ENCODE measurements at regions not wholly inside any gene's neighbourhood (a gene's known extent, or its start where the extent isn't known, plus 50 kb on each side); places are given as distances from the start of the nearest gene placed in this dataset.

DNA sequence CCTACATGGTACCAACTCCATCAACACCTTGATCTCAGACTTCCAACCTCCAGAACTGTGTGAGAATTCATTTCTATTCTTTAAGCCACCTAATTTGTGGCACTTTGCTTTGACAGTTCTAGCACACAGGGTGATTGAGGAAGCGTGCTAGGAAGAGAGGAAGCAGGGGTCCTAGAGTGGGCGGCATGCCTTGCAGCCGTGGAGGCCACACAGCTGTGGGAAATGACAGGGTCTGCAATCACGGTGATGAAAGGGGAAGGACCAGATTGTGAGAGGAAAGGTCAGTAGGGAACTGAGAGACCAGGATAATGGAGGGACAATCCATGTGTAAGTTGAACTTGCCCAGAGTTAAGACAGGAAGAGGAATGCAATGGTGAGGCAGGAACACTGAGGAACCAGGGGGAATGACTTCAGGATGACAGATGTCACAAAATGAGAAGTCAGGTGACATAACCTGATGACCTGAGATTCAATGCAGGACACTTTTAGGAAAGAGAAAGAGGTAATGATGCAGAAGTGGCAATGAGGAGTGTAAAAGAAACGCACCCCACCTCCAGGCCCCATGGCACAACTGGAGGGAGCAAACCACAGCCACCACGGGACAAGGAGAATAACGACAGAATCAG lies 87.3 kb upstream of the PIK3CG start (continued):
- TF ChIP-seq TP53 (CRISPR knock-in tag; IDR thresholded peaks at IDR 0.05) (no peak), FOXP1 (CRISPR knock-in tag; IDR thresholded peaks at IDR 0.05; ENCODE audit: borderline replicate concordance) (no peak), TEAD1 (CRISPR knock-in tag; IDR thresholded peaks at IDR 0.05) (no peak), OVOL2 (CRISPR knock-in tag; IDR thresholded peaks at IDR 0.05; ENCODE audit: borderline replicate concordance) (no peak), MXD4 (CRISPR knock-in tag; IDR thresholded peaks at IDR 0.05; ENCODE audit: borderline replicate concordance) (no peak), NR1H2 (CRISPR knock-in tag; IDR thresholded peaks at IDR 0.05) (no peak)
- TF ChIP-seq, protein P1, sequence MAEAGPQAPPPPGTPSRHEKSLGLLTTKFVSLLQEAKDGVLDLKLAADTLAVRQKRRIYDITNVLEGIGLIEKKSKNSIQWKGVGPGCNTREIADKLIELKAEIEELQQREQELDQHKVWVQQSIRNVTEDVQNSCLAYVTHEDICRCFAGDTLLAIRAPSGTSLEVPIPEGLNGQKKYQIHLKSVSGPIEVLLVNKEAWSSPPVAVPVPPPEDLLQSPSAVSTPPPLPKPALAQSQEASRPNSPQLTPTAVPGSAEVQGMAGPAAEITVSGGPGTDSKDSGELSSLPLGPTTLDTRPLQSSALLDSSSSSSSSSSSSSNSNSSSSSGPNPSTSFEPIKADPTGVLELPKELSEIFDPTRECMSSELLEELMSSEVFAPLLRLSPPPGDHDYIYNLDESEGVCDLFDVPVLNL (CRISPR knock-in tag; IDR thresholded peaks at IDR 0.05; ENCODE audit: borderline replicate concordance, low read depth), result no peak
- TF ChIP-seq, protein P2, sequence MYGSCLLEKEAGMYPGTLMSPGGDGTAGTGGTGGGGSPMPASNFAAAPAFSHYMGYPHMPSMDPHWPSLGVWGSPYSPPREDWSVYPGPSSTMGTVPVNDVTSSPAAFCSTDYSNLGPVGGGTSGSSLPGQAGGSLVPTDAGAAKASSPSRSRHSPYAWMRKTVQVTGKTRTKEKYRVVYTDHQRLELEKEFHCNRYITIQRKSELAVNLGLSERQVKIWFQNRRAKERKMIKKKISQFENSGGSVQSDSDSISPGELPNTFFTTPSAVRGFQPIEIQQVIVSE (CRISPR knock-in tag; IDR thresholded peaks at IDR 0.05; ENCODE audit: borderline replicate concordance), result no peak
- TF ChIP-seq, protein P3, sequence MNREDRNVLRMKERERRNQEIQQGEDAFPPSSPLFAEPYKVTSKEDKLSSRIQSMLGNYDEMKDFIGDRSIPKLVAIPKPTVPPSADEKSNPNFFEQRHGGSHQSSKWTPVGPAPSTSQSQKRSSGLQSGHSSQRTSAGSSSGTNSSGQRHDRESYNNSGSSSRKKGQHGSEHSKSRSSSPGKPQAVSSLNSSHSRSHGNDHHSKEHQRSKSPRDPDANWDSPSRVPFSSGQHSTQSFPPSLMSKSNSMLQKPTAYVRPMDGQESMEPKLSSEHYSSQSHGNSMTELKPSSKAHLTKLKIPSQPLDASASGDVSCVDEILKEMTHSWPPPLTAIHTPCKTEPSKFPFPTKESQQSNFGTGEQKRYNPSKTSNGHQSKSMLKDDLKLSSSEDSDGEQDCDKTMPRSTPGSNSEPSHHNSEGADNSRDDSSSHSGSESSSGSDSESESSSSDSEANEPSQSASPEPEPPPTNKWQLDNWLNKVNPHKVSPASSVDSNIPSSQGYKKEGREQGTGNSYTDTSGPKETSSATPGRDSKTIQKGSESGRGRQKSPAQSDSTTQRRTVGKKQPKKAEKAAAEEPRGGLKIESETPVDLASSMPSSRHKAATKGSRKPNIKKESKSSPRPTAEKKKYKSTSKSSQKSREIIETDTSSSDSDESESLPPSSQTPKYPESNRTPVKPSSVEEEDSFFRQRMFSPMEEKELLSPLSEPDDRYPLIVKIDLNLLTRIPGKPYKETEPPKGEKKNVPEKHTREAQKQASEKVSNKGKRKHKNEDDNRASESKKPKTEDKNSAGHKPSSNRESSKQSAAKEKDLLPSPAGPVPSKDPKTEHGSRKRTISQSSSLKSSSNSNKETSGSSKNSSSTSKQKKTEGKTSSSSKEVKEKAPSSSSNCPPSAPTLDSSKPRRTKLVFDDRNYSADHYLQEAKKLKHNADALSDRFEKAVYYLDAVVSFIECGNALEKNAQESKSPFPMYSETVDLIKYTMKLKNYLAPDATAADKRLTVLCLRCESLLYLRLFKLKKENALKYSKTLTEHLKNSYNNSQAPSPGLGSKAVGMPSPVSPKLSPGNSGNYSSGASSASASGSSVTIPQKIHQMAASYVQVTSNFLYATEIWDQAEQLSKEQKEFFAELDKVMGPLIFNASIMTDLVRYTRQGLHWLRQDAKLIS (CRISPR knock-in tag; IDR thresholded peaks at IDR 0.05; ENCODE audit: borderline replicate concordance), result no peak
- TF ChIP-seq, protein P4, sequence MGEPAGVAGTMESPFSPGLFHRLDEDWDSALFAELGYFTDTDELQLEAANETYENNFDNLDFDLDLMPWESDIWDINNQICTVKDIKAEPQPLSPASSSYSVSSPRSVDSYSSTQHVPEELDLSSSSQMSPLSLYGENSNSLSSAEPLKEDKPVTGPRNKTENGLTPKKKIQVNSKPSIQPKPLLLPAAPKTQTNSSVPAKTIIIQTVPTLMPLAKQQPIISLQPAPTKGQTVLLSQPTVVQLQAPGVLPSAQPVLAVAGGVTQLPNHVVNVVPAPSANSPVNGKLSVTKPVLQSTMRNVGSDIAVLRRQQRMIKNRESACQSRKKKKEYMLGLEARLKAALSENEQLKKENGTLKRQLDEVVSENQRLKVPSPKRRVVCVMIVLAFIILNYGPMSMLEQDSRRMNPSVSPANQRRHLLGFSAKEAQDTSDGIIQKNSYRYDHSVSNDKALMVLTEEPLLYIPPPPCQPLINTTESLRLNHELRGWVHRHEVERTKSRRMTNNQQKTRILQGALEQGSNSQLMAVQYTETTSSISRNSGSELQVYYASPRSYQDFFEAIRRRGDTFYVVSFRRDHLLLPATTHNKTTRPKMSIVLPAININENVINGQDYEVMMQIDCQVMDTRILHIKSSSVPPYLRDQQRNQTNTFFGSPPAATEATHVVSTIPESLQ (CRISPR knock-in tag; IDR thresholded peaks at IDR 0.05), result no peak
- TF ChIP-seq, protein P5, sequence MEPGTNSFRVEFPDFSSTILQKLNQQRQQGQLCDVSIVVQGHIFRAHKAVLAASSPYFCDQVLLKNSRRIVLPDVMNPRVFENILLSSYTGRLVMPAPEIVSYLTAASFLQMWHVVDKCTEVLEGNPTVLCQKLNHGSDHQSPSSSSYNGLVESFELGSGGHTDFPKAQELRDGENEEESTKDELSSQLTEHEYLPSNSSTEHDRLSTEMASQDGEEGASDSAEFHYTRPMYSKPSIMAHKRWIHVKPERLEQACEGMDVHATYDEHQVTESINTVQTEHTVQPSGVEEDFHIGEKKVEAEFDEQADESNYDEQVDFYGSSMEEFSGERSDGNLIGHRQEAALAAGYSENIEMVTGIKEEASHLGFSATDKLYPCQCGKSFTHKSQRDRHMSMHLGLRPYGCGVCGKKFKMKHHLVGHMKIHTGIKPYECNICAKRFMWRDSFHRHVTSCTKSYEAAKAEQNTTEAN (CRISPR knock-in tag; IDR thresholded peaks at IDR 0.05), result no peak

DNA sequence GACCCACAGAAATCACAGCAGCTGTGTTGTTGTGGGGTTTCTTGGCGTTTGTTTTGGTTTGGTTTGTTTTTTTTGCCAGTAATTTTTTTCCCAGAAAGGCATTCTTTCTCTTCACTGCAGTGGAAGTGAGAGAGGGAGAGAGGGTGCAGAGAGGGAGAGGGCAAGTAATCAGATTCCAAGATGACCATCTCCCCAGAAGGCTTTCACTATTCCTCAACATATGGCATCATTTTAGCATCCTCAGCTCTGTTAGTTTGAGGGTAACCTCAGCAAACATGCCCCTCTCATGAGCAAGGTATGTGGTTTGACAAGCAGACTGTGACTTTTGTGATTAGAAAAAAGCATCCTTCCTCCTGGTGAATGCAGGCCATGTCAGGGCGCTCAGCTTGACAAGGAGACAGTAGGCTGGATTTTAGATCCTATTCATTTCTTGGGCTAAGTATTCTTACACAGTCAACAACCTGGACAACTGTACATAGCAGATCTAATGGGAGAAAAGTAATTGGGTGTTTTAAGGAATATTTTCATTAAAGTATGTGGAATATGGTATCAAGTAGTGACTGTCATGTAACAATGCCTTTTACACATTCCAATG lies 86.3 kb upstream of the PIK3CG start:
- Mint-ChIP-seq H3K36me3 (no peaks in the 10 kb centered on the region), H3K4me3 (no peak overlapping the region), H3K4me1 (peaks cover 14% of the 10 kb centered on the region; the same call in 1 of the 2 replicates), H3K9me3 (peaks cover 9% of the 10 kb centered on the region), H3K27me3 (ENCODE audit: low read depth) (no peaks in the 10 kb centered on the region), H3K27ac (no peak overlapping the region)
- CTCF ChIA-PET, result interaction anchor here (1.3 to 3.1 kb wide), 2 partner anchors 42 to 236 kb away, joined by 7 to 16 read pairs; no protein-coding TSS in a partner anchor
- DNase-seq (ENCODE audit: low spot score) (no peak), ATAC-seq (no peak)
- POLR2A ChIA-PET, result no interaction called here
- TF ChIP-seq NR2C2 (CRISPR knock-in tag; IDR thresholded peaks at IDR 0.05), result no peak
- no peak for TF ChIP-seq ZNF219 (CRISPR knock-in tag; IDR thresholded peaks at IDR 0.05; ENCODE audit: borderline replicate concordance)
- TF ChIP-seq, protein P6, sequence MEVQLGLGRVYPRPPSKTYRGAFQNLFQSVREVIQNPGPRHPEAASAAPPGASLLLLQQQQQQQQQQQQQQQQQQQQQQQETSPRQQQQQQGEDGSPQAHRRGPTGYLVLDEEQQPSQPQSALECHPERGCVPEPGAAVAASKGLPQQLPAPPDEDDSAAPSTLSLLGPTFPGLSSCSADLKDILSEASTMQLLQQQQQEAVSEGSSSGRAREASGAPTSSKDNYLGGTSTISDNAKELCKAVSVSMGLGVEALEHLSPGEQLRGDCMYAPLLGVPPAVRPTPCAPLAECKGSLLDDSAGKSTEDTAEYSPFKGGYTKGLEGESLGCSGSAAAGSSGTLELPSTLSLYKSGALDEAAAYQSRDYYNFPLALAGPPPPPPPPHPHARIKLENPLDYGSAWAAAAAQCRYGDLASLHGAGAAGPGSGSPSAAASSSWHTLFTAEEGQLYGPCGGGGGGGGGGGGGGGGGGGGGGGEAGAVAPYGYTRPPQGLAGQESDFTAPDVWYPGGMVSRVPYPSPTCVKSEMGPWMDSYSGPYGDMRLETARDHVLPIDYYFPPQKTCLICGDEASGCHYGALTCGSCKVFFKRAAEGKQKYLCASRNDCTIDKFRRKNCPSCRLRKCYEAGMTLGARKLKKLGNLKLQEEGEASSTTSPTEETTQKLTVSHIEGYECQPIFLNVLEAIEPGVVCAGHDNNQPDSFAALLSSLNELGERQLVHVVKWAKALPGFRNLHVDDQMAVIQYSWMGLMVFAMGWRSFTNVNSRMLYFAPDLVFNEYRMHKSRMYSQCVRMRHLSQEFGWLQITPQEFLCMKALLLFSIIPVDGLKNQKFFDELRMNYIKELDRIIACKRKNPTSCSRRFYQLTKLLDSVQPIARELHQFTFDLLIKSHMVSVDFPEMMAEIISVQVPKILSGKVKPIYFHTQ (CRISPR knock-in tag; IDR thresholded peaks at IDR 0.05), result no peak
- TF ChIP-seq, protein P7, sequence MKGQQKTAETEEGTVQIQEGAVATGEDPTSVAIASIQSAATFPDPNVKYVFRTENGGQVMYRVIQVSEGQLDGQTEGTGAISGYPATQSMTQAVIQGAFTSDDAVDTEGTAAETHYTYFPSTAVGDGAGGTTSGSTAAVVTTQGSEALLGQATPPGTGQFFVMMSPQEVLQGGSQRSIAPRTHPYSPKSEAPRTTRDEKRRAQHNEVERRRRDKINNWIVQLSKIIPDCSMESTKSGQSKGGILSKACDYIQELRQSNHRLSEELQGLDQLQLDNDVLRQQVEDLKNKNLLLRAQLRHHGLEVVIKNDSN (CRISPR knock-in tag; IDR thresholded peaks at IDR 0.05), result no peak
- TF ChIP-seq ZNF396 (CRISPR knock-in tag; IDR thresholded peaks at IDR 0.05; ENCODE audit: borderline replicate concordance), result no peak
- TF ChIP-seq ESRRA (CRISPR knock-in tag; IDR thresholded peaks at IDR 0.05; ENCODE audit: borderline replicate concordance), result no peak
- TF ChIP-seq FOXK1 (CRISPR knock-in tag; IDR thresholded peaks at IDR 0.05), result no peak
- TF ChIP-seq NR1H2 (CRISPR knock-in tag; IDR thresholded peaks at IDR 0.05), result no peak
